Ureter (tissue), 1 donor: ENCODE measurements at regions not wholly inside any gene's neighbourhood (a gene's known extent, or its start where the extent isn't known, plus 50 kb on each side); places are given as distances from the start of the nearest gene placed in this dataset.
"Not testable (repeated sequence)": the region's sequence is repeated elsewhere in the genome, so short reads cannot be mapped to it uniquely, and the experiment has no call there.

Experiments used
- DNase-seq: peaks from one replicate; pipeline ENCODE4 v3.0.0-alpha.2; 2020; ENCODE audit warnings: low spot score
- donor health status: DM: yes; HTN: yes; CAD: no.

- DNase-seq = no peak
Measured at GRCh38 chr6:97677626-97678025, 394.6 kb upstream of the MMS22L start.

GRCh38 chr6:97687916-97688315 lies 404.9 kb upstream of the MMS22L start:
- DNase-seq = no peak

- no peak for DNase-seq
Measured at GRCh38 chr6:97689078-97689754, 406.2 kb upstream of the MMS22L start.

GRCh38 chr6:97697456-97697855 lies 414.4 kb upstream of the MMS22L start:
- no peak for DNase-seq

GRCh38 chr6:97701801-97702200 lies 418.8 kb upstream of the MMS22L start:
- no peak for DNase-seq

- no peak for DNase-seq
Measured at GRCh38 chr6:97702248-97702647, 419.2 kb upstream of the MMS22L start.

GRCh38 chr6:97703661-97704060 lies 420.6 kb upstream of the MMS22L start:
- no peak for DNase-seq

GRCh38 chr6:97705568-97705967 lies 422.6 kb upstream of the MMS22L start:
- no peak for DNase-seq

GRCh38 chr6:97712751-97713150 lies 429.7 kb upstream of the MMS22L start:
- DNase-seq = no peak

GRCh38 chr6:97714772-97715171 lies 431.8 kb upstream of the MMS22L start:
- no peak for DNase-seq

- no peak for DNase-seq
Measured at GRCh38 chr6:97717086-97717485, 434.1 kb upstream of the MMS22L start.

- no peak for DNase-seq
Measured at GRCh38 chr6:97726378-97726777, 443.4 kb upstream of the MMS22L start.

GRCh38 chr6:97732045-97732444 lies 449.0 kb upstream of the MMS22L start:
- DNase-seq = no peak

GRCh38 chr6:97757575-97757974 lies 474.6 kb upstream of the MMS22L start:
- DNase-seq = no peak

GRCh38 chr6:97765461-97765860 lies 482.4 kb upstream of the MMS22L start:
- DNase-seq = no peak

- no peak for DNase-seq
Measured at GRCh38 chr6:97771372-97771771, 488.4 kb upstream of the MMS22L start.

- DNase-seq = no peak
Measured at GRCh38 chr6:97775012-97775411, 492.0 kb upstream of the MMS22L start.

GRCh38 chr6:97778290-97779038 lies 495.4 kb upstream of the MMS22L start:
- DNase-seq = no peak

GRCh38 chr6:97779039-97779766 lies 496.2 kb upstream of the MMS22L start:
- DNase-seq = not testable (repeated sequence)

- no peak for DNase-seq
Measured at GRCh38 chr6:97790926-97791590, 508.0 kb upstream of the MMS22L start.

- DNase-seq = no peak
Measured at GRCh38 chr6:97805596-97805995, 522.6 kb upstream of the MMS22L start.

- DNase-seq = no peak
Measured at GRCh38 chr6:97812940-97813339, 529.9 kb upstream of the MMS22L start.
